Loucy (cell line): ENCODE measurements at regions not wholly inside any gene's neighbourhood (a gene's known extent, or its start where the extent isn't known, plus 50 kb on each side); places are given as distances from the start of the nearest gene placed in this dataset.

Source experiments
- EZH2phosphoT487 ChIP-seq: fragments of 200-600 bp; IDR thresholded peaks from 2 replicates; pipeline ENCODE4 v1.6.1; 2018; ENCODE audit warnings: antibody characterized with exemption, mild to moderate bottlenecking, moderate library complexity, borderline replicate concordance
- TF ChIP-seq, protein P1 (sequence below): fragments of 200-600 bp; sonication (generic); conservative IDR thresholded peaks from 2 replicates; pipeline ENCODE4 v1.5.1; 2014; ENCODE audit warnings: mild to moderate bottlenecking, antibody characterized with exemption, low read length

DNA sequence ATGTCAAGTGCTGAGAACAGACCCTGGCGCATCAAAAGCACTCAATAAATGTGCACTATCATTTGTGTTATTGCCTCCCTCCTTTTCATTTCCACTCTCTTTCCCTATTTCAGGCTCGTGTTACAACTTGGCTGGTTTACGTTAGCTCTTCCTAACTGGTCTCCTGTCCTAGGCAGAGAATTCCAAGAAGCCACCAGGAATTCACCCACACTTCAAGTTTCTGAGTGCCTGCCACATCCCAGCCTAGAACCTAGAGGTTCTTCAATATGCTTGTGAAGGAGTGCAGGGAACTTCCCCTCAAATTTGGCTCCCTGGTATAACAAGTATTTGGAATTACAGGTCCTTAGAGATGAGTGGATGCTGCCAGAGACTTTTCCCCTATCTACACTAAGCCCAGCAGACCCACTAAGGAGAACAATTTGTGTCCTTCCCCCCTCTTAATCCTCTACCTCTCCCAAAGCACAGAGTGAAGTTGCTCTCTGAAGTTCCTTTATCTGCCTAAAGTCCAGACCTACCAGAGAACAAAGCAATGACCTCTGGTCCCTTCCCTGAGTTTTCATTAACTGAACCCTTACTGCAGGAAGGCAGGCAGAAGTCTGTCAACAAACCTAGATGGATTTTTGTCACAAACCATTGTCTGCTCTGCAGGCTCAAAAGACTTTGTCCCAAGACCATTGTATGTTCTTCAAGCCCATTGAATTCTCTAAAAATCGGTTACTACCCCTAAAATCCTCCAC, 201.6 kb upstream of the JARID2 start:
- TF ChIP-seq, protein P1, sequence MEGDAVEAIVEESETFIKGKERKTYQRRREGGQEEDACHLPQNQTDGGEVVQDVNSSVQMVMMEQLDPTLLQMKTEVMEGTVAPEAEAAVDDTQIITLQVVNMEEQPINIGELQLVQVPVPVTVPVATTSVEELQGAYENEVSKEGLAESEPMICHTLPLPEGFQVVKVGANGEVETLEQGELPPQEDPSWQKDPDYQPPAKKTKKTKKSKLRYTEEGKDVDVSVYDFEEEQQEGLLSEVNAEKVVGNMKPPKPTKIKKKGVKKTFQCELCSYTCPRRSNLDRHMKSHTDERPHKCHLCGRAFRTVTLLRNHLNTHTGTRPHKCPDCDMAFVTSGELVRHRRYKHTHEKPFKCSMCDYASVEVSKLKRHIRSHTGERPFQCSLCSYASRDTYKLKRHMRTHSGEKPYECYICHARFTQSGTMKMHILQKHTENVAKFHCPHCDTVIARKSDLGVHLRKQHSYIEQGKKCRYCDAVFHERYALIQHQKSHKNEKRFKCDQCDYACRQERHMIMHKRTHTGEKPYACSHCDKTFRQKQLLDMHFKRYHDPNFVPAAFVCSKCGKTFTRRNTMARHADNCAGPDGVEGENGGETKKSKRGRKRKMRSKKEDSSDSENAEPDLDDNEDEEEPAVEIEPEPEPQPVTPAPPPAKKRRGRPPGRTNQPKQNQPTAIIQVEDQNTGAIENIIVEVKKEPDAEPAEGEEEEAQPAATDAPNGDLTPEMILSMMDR = no peak
- no peak for TF ChIP-seq EZH2phosphoT487
